WERI-Rb-1 (cell line): ENCODE measurements at regions not wholly inside any gene's neighbourhood (a gene's known extent, or its start where the extent isn't known, plus 50 kb on each side); places are given as distances from the start of the nearest gene placed in this dataset.
A peak's percentile ranks its signal among the peaks of the same experiment; 100 is the strongest.

Experiments
- DNase-seq: peaks from one replicate; pipeline ENCODE4 v3.0.0-alpha.2; 2020
- H3K27ac ChIP-seq: fragments of 250-450 bp; sonication (Bioruptor Pico); 2 replicates; pipeline ENCODE4 v1.5.1; 2020; ENCODE audit warnings: mild to moderate bottlenecking, moderate library complexity
- H3K27me3 ChIP-seq: fragments of 250-450 bp; sonication (Bioruptor Pico); 2 replicates; pipeline ENCODE4 v1.5.1; 2021; ENCODE audit warnings: mild to moderate bottlenecking, low read depth, moderate library complexity; ENCODE audit not compliant: insufficient read depth, severe bottlenecking
- H3K36me3 ChIP-seq: fragments of 250-450 bp; sonication (Bioruptor Pico); 2 replicates; pipeline ENCODE4 v1.5.1; 2020; ENCODE audit warnings: mild to moderate bottlenecking, moderate library complexity
- H3K4me3 ChIP-seq: 2 replicates; pipeline ENCODE4 v1.5.1; 2011; ENCODE audit warnings: low read depth, mild to moderate bottlenecking, control low read depth, low read length
- H3K9me3 ChIP-seq: fragments of 250-450 bp; sonication (Bioruptor Pico); 2 replicates; pipeline ENCODE4 v1.5.1; 2021; ENCODE audit warnings: mild to moderate bottlenecking, moderate library complexity; ENCODE audit not compliant: severe bottlenecking
- CTCF ChIP-seq: IDR thresholded peaks from 2 replicates; pipeline ENCODE4 v1.5.1; 2011; ENCODE audit warnings: low read depth, mild to moderate bottlenecking, control low read depth, inconsistent platforms, low read length

DNA sequence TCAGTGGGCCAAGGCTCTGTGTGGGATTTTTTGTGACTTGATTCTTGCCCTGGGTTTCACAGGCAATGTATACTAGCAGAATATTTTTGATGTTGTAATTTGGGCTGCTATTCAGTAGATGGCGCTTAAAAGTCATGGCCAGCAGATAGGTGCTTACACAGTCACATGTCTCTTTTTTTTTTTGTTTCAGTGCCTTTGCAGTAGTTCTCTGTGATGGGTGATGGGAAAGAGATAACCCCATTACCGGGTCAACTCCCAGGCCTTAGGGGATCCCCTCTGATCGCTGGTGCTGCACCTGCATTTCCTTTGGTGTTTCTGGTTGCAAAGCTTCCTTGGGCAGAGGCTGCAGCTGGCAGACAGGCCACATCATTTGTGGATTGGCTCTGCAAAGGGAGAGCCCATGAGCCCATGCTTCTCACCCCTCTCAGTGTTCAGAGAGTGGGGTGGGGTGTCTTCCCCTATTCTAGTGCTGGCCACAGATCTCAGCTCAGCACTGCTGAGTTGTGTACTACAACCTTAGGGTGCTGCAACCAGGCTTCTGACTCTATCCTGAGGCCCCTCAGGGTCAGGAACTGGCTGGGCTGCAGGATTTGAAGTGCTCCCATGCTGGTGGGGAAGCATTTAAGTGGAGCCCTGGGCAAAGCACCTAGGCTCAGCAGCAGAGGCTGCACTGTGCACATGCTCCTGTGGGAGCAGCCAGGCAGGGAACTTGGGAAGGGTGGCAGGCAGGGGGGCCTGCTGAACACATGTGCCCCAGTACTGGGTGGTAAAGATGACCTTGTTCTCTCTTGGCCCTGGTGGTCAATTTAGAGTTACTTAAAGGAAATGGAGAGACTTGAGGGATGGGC is 219.8 kb upstream of the SPHKAP start:
- DNase-seq: no peak
- H3K27ac ChIP-seq: no peak overlapping the region
- H3K36me3 ChIP-seq: no peaks in the 10 kb centered on the region
- TF ChIP-seq CTCF: 0 out of 2 replicates have a peak, but pooled peaks have one; percentile 18
- no peaks in the 10 kb centered on the region for H3K27me3 ChIP-seq
- H3K4me3 ChIP-seq: no peak overlapping the region
- no peaks in the 10 kb centered on the region for H3K9me3 ChIP-seq

- Histone ChIP-seq H3K27ac (no peak overlapping the region), H3K9me3 (no peaks in the 10 kb centered on the region), H3K36me3 (no peaks in the 10 kb centered on the region), H3K4me3 (no peak overlapping the region), H3K27me3 (no peaks in the 10 kb centered on the region)
- no peak for TF ChIP-seq CTCF
- no peak for DNase-seq
Observed at GRCh38 chr2:228387776-228388175, 206.3 kb upstream of the SPHKAP start.

DNA sequence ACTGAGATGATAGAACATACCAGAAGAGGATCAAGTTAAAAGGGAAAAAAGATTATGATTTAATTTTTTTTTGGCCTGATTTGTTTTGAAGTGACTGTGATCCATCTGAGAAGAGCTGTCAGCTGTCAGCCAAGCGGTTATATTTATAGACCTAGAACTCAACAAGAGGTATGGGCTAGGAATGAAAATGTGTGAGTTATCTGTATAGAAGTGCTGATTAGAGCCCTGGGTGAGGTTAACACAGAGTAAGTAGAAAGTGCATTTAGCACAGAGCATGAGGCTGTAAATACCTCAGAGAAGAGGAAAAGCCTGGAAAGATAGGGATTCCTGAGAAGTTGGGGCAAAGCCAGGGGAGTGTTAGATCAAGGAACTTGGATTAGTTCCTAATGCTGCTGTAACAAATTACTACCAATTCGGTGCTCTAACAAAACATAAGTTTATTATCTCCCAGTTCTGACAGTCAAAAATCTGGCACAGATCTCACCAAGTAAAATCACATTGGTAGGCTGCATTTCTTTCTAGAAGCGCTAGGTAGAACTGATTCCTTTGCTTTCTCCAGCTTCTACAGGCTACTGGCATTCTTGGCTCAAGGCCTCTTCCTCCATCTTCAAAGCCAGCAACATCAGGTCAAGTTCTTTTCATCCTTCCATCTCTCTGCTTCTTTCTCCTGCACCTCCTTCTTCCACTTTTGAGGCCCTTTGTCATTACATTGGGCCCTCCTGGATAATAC is 197.4 kb upstream of the SPHKAP start:
- Histone ChIP-seq H3K9me3 (no peaks in the 10 kb centered on the region), H3K36me3 (no peaks in the 10 kb centered on the region), H3K27me3 (no peaks in the 10 kb centered on the region), H3K27ac (no peak overlapping the region), H3K4me3 (no peak overlapping the region)
- no peak for DNase-seq
- TF ChIP-seq CTCF: no peak

- no peak for DNase-seq
- no peak overlapping the region for H3K27ac ChIP-seq
- H3K9me3 ChIP-seq: no peaks in the 10 kb centered on the region
- no peak for TF ChIP-seq CTCF
- no peaks in the 10 kb centered on the region for H3K27me3 ChIP-seq
- H3K4me3 ChIP-seq: no peak overlapping the region
- H3K36me3 ChIP-seq: no peaks in the 10 kb centered on the region
Observed at GRCh38 chr2:228378233-228378632, 196.7 kb upstream of the SPHKAP start.

DNA sequence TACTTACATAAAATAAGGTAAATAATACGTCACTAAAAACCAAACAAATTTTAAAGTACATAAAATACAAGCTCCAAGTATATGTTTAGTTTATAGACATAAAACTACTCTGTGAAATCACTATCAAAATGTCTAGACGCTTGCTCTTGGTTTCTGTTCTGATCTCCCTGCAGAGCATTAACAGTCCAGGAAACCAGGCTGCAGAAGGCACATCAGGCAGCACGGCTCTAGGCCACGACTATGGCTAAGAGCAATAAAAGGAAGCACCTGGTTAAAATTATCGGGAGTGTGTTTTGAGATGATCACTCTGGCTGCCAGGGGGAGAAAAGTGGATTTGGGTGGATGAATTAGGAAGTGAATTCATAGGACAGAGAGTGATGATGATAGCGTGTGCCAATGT is 196.0 kb upstream of the SPHKAP start:
- H3K36me3 ChIP-seq: no peaks in the 10 kb centered on the region
- H3K27ac ChIP-seq: no peak overlapping the region
- TF ChIP-seq CTCF: no peak
- H3K4me3 ChIP-seq: no peak overlapping the region
- H3K27me3 ChIP-seq: no peaks in the 10 kb centered on the region
- no peak for DNase-seq
- no peaks in the 10 kb centered on the region for H3K9me3 ChIP-seq
